IMR-90 (cell line): ENCODE measurements at regions not wholly inside any gene's neighbourhood (a gene's known extent, or its start where the extent isn't known, plus 50 kb on each side); places are given as distances from the start of the nearest gene placed in this dataset.

Source experiments
- CTCF ChIP-seq: conservative IDR thresholded peaks from 2 replicates; pipeline ENCODE4 v1.5.1; 2012; ENCODE audit warnings: mild to moderate bottlenecking, low read depth, low read length, improper control_type of control experiment
- POLR2A ChIP-seq: IDR thresholded peaks from 2 replicates; pipeline ENCODE4 v1.6.1; 2012; ENCODE audit warnings: mild to moderate bottlenecking, low read depth, low read length

DNA sequence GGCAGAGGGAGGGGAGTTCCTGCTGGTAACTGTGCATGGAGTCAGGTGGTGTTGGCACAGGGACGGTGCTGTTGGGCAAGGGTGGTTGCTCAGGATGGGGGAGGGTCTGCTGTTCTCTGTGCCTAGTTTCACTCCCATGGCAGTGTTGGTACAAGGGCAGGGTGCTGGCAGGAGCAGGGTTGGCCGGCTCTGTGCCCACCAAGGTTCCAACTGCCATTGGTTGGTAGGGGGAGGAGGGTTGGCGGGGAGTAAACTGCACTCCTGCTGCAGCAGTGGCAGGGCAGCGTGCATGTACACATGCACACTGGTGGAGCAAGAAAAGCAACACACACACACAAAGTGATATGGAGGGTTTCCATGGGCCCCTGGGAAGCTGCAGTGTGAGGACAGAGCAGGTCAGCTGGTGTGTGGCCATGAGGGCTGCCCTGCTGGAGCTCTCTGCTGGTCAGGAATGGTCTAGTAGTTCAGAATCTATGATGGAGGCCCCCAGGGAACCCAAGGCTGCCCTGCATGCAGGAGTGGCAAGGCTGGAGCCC, 269.9 kb upstream of the MGAT4C start:
- no peak for TF ChIP-seq CTCF
- TF ChIP-seq POLR2A: no peak
